NCI-H446 treated with DMSO at 0.1 percent for 48 hours (cell line): ENCODE measurements at regions not wholly inside any gene's neighbourhood (a gene's known extent, or its start where the extent isn't known, plus 50 kb on each side); places are given as distances from the start of the nearest gene placed in this dataset.

Source experiments
- DNase-seq: peaks from one replicate; lab custom pipeline; 2025; lab: John Stamatoyannopoulos, UW

- DNase-seq: no peak
Measured at GRCh38 chr9:81116340-81117137, 572.8 kb downstream of the TLE1 start.

- no peak for DNase-seq
Measured at GRCh38 chr9:81113453-81114124, 575.8 kb downstream of the TLE1 start.

GRCh38 chr9:81112627-81113452 lies 576.5 kb downstream of the TLE1 start:
- peak; percentile 21 for DNase-seq

GRCh38 chr9:81108821-81109220 lies 580.5 kb downstream of the TLE1 start:
- no peak for DNase-seq

- DNase-seq: no peak
Measured at GRCh38 chr9:81108391-81108790, 581.0 kb downstream of the TLE1 start.

GRCh38 chr9:81103597-81104471 lies 585.5 kb downstream of the TLE1 start:
- DNase-seq: no peak

- no peak for DNase-seq
Measured at GRCh38 chr9:81097131-81097847, 592.1 kb downstream of the TLE1 start.

- DNase-seq: no peak
Measured at GRCh38 chr9:81096625-81097024, 592.7 kb downstream of the TLE1 start.

GRCh38 chr9:81092057-81092456 lies 597.3 kb downstream of the TLE1 start:
- DNase-seq: no peak

- DNase-seq: no peak
Measured at GRCh38 chr9:81088341-81088740, 601.0 kb downstream of the TLE1 start.

- no peak for DNase-seq
Measured at GRCh38 chr9:81086416-81086815, 602.9 kb downstream of the TLE1 start.

GRCh38 chr9:81083854-81084512 lies 605.4 kb downstream of the TLE1 start:
- no peak for DNase-seq

- DNase-seq: no peak
Measured at GRCh38 chr9:81083067-81083466, 606.3 kb downstream of the TLE1 start.

- DNase-seq: no peak
Measured at GRCh38 chr9:81082221-81082620, 607.1 kb downstream of the TLE1 start.

GRCh38 chr9:81080900-81081299 lies 608.4 kb downstream of the TLE1 start:
- DNase-seq: no peak

- no peak for DNase-seq
Measured at GRCh38 chr9:81080185-81080584, 609.2 kb downstream of the TLE1 start.

GRCh38 chr9:81079055-81079454 lies 610.3 kb downstream of the TLE1 start:
- no peak for DNase-seq

- DNase-seq: no peak
Measured at GRCh38 chr9:81078555-81078954, 610.8 kb downstream of the TLE1 start.

GRCh38 chr9:81077572-81077971 lies 611.8 kb downstream of the TLE1 start:
- no peak for DNase-seq

- DNase-seq: no peak
Measured at GRCh38 chr9:81076131-81076530, 613.2 kb downstream of the TLE1 start.

GRCh38 chr9:81074221-81074620 lies 615.1 kb downstream of the TLE1 start:
- DNase-seq: no peak
